B cell (primary cell): ENCODE measurements at regions not wholly inside any gene's neighbourhood (a gene's known extent, or its start where the extent isn't known, plus 50 kb on each side); places are given as distances from the start of the nearest gene placed in this dataset.

Experiments used
- ATAC-seq: fragments of 200-7000 bp; cut with Tn5 transposase; one replicate; pipeline ENCODE4 v1.10.0; 2021; ENCODE audit warnings: low read depth, mild to moderate bottlenecking, moderate number of reproducible peaks, moderate library complexity
- CTCF ChIA-PET: fragments of 350-600 bp; sonication (Branson Sonifier 250); formaldehyde crosslinking; loops from one replicate; lab custom pipeline; 2021; ENCODE audit warnings: antibody characterized with exemption, inconsistent platforms; lab: Charles Lee
- POLR2A ChIA-PET: fragments of 350-600 bp; sonication (Branson Sonifier 250); formaldehyde crosslinking; loops from one replicate; lab custom pipeline; 2021; ENCODE audit warnings: antibody characterized with exemption; lab: Charles Lee
- DNase-seq: peaks from one replicate; pipeline ENCODE4 v3.0.0; 2013
- H2AFZ ChIP-seq: 2 replicates; pipeline ENCODE4 v1.6.1; 2012; ENCODE audit warnings: mild to moderate bottlenecking, low read depth, low read length; ENCODE audit not compliant: insufficient read depth, poor library complexity, severe bottlenecking
- H3K27ac ChIP-seq, 2 donors: 1 replicate in 1 of 2; 2 replicates in 1 of 2; pipeline ENCODE4 v1.5.1; 2012 to 2013; ENCODE audit warnings: low read length in 2 of 2, mild to moderate bottlenecking in 2 of 2, moderate library complexity in 1 of 2
- H3K27me3 ChIP-seq, 4 experiments: fragments of 200-600 bp in 1 of 4; sonication (generic) in 1 of 4; replicated peaks in 1 of 4; 1 replicate in 2 of 4; 2 replicates in 2 of 4; pipeline versions ENCODE4 v1.6.1 to v1.7.0; 2013 to 2016; ENCODE audit warnings: low read length in 3 of 4, mild to moderate bottlenecking in 2 of 4, mixed read lengths in 1 of 4, moderate library complexity in 1 of 4; ENCODE audit not compliant: insufficient read depth in 4 of 4, control insufficient read depth in 3 of 4; ENCODE audit errors: control extremely low read depth in 1 of 4
- H3K36me3 ChIP-seq, 2 experiments: replicated peaks in 1 of 2; 1 replicate in 1 of 2; 2 replicates in 1 of 2; pipeline versions ENCODE4 v1.6.1 to v1.7.1; 2013; ENCODE audit warnings: low read length in 1 of 2; ENCODE audit not compliant: insufficient read depth in 2 of 2, control insufficient read depth in 1 of 2; ENCODE audit errors: control extremely low read depth in 1 of 2, extremely low read depth in 1 of 2
- H3K4me1 ChIP-seq, 2 donors: fragments of 200-600 bp in 1 of 2; sonication (generic) in 1 of 2; 1 replicate in 1 of 2; 2 replicates in 1 of 2; pipeline versions ENCODE4 v1.5.1 to v1.6.1; 2013 to 2017; ENCODE audit warnings: low read length in 2 of 2; ENCODE audit not compliant: control insufficient read depth in 2 of 2, insufficient read depth in 2 of 2
- H3K4me2 ChIP-seq: replicated peaks from 2 replicates; pipeline ENCODE3; 2012; ENCODE audit warnings: mild to moderate bottlenecking, low read depth, low read length; ENCODE audit not compliant: poor library complexity, severe bottlenecking
- H3K4me3 ChIP-seq, 5 experiments: fragments of 200-600 bp in 1 of 5; sonication (generic) in 1 of 5; 1 replicate in 3 of 5; 2 replicates in 2 of 5; pipeline versions ENCODE4 v1.5.1 to v1.7.0; 2011 to 2016; ENCODE audit warnings: low read length in 4 of 5, mild to moderate bottlenecking in 4 of 5, low read depth in 2 of 5, control low read depth in 1 of 5, moderate library complexity in 1 of 5; ENCODE audit not compliant: insufficient read depth in 1 of 5; ENCODE audit errors: control extremely low read depth in 1 of 5, extremely low read depth in 1 of 5
- H3K79me2 ChIP-seq: fragments of 200-600 bp; sonication (generic); one replicate; pipeline ENCODE4 v1.6.0; 2016; ENCODE audit warnings: low read length; ENCODE audit not compliant: control insufficient read depth, insufficient read depth
- H3K9ac ChIP-seq: fragments of 200-600 bp; sonication (generic); 2 replicates; pipeline ENCODE4 v1.6.1; 2017; ENCODE audit warnings: mild to moderate bottlenecking, low read length, moderate library complexity
- H3K9me3 ChIP-seq, 3 donors: one replicate each; pipeline versions ENCODE4 v1.6.1 to v1.7.1; 2013; ENCODE audit warnings: low read length in 2 of 3; ENCODE audit not compliant: control insufficient read depth in 2 of 3, insufficient read depth in 1 of 3; ENCODE audit errors: control extremely low read depth in 1 of 3
- H4K20me1 ChIP-seq: 2 replicates; pipeline ENCODE4 v1.6.0; 2012; ENCODE audit warnings: mild to moderate bottlenecking, low read length; ENCODE audit not compliant: insufficient read depth, control insufficient read depth, poor library complexity, severe bottlenecking
- H3K27ac Mint-ChIP-seq: one replicate; pipeline ENCODE4 v1.8.0; 2021; ENCODE audit warnings: mixed read lengths
- H3K27me3 Mint-ChIP-seq: one replicate; pipeline ENCODE4 v1.8.0; 2021; ENCODE audit warnings: mixed read lengths
- H3K4me1 Mint-ChIP-seq: one replicate; pipeline ENCODE4 v1.8.0; 2021; ENCODE audit warnings: mixed read lengths
- H3K4me3 Mint-ChIP-seq: one replicate; pipeline ENCODE4 v1.8.0; 2021; ENCODE audit warnings: mixed read lengths
- H3K9me3 Mint-ChIP-seq: one replicate; pipeline ENCODE4 v1.8.0; 2022; ENCODE audit warnings: mixed read lengths; ENCODE audit not compliant: insufficient read depth
- EZH2 ChIP-seq: IDR thresholded peaks from 2 replicates; pipeline ENCODE4 v1.6.1; 2012; ENCODE audit warnings: borderline replicate concordance, low read depth, mild to moderate bottlenecking, moderate library complexity, low read length; ENCODE audit not compliant: insufficient read depth, poor library complexity, severe bottlenecking
- WGBS: methylation state at CpG from one replicate; pipeline ENCODE4 v1.1.5; 2013; ENCODE audit warnings: missing lambda C conversion rate; ENCODE audit not compliant: insufficient coverage; 5-methylcytosine and 5-hydroxymethylcytosine counted together
- intact Hi-C: fragments of 100-400 bp; cut with micrococcal nuclease; formaldehyde crosslinking; loops from one replicate; pipeline ENCODE4 v1.10.0; 2022
- TF ChIP-seq, protein P1 (sequence below): fragments of 200-600 bp; IDR thresholded peaks from one replicate; pipeline ENCODE4 v1.8.0; 2022; ENCODE audit warnings: antibody characterized with exemption, mild to moderate bottlenecking

DNA sequence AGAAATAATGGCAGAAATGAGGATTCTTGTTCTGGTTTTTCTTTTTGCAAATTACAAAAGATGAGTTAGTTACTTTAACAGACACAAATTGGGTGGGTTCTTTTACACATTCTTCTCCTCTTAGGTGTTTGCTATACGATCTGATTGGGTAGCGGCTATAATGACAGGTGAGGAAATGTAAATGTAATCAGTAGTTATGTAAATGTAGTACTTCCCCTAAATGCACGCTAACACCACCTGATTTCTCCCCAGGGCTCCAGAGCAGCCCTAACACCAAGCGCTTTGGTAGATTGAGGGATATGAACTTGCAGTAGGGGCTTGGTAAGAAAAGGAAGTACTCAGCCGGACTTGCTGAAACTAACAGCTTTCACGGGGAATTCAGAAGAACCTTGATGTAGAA is 499.4 kb upstream of the NOX3 start:
- H3K36me3 ChIP-seq: no peaks in the 10 kb centered on the region
- H3K9ac ChIP-seq: no peak overlapping the region
- no peaks in the 10 kb centered on the region for H3K79me2 ChIP-seq
- Mint-ChIP-seq H3K4me1 (peaks cover 5% of the 10 kb centered on the region), H3K27ac (no peak overlapping the region), H3K27me3 (no peaks in the 10 kb centered on the region), H3K9me3 (peaks cover 4% of the 10 kb centered on the region), H3K4me3 (no peak overlapping the region)
- no peaks in the 10 kb centered on the region for H3K9me3 ChIP-seq
- intact Hi-C loops: no loop called here
- no peak overlapping the region for H2AFZ ChIP-seq
- peak overlapping the region; percentile 5 for H3K4me2 ChIP-seq
- no peaks in the 10 kb centered on the region for H3K27me3 ChIP-seq
- WGBS: 35% methylated on average over 3 of the region's 6 CpGs
- ATAC-seq: peak; percentile 41
- H4K20me1 ChIP-seq: no peaks in the 10 kb centered on the region
- no peak overlapping the region for H3K27ac ChIP-seq
- no peak for TF ChIP-seq EZH2
- H3K4me3 ChIP-seq: no peak overlapping the region
- peaks cover 0 to 3% of the 10 kb centered on the region in 2 donors for H3K4me1 ChIP-seq
- CTCF ChIA-PET: interaction anchor here (0.8 kb wide), 1 partner anchor 65 kb away, joined by 3 read pairs; no protein-coding TSS in a partner anchor
- POLR2A ChIA-PET: no interaction called here
- DNase-seq: peak; percentile 11

DNA sequence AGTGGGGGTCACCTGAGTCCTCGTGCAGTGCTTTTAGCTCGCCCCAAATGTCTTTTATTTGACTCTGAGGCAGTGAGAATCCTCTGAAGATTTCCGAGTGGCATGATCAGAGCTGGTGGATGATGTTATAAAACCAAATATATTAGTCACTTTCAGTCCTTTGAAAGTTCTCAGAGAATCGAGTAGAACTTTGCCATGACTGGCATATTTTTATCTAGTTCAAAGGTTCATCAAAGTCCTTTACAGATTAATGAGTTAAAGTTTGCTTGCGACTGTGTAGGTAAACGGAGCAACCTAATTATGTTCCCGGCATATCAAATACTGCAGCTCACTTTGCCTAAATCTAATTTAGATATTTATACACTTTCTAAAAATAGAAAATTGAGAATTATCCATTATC is 498.5 kb upstream of the NOX3 start:
- Histone ChIP-seq H3K79me2 (no peaks in the 10 kb centered on the region), H3K27ac (no peak overlapping the region), H3K27me3 (no peaks in the 10 kb centered on the region), H3K4me2 (no peak overlapping the region), H3K9ac (no peak overlapping the region), H2AFZ (no peak overlapping the region), H3K4me3 (no peak overlapping the region), H3K4me1 (peaks cover 0 to 3% of the 10 kb centered on the region in 2 donors), H3K36me3 (no peaks in the 10 kb centered on the region), H4K20me1 (no peaks in the 10 kb centered on the region), H3K9me3 (peaks cover 0 to 1% (median 0%) of the 10 kb centered on the region in 3 donors)
- Mint-ChIP-seq H3K9me3 (peaks cover 1% of the 10 kb centered on the region), H3K27ac (no peak overlapping the region), H3K4me1 (peaks cover 5% of the 10 kb centered on the region), H3K4me3 (no peak overlapping the region), H3K27me3 (no peaks in the 10 kb centered on the region)
- intact Hi-C loops: no loop called here
- no peak for TF ChIP-seq EZH2
- TF ChIP-seq, protein P1, sequence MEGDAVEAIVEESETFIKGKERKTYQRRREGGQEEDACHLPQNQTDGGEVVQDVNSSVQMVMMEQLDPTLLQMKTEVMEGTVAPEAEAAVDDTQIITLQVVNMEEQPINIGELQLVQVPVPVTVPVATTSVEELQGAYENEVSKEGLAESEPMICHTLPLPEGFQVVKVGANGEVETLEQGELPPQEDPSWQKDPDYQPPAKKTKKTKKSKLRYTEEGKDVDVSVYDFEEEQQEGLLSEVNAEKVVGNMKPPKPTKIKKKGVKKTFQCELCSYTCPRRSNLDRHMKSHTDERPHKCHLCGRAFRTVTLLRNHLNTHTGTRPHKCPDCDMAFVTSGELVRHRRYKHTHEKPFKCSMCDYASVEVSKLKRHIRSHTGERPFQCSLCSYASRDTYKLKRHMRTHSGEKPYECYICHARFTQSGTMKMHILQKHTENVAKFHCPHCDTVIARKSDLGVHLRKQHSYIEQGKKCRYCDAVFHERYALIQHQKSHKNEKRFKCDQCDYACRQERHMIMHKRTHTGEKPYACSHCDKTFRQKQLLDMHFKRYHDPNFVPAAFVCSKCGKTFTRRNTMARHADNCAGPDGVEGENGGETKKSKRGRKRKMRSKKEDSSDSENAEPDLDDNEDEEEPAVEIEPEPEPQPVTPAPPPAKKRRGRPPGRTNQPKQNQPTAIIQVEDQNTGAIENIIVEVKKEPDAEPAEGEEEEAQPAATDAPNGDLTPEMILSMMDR: no peak
- 66% methylated on average over 2 of the region's 7 CpGs for WGBS
- DNase-seq (no peak), ATAC-seq (no peak)
- ChIA-PET POLR2A (no interaction called here), CTCF (no interaction called here)
